Panc1 (cell line): ENCODE measurements at regions not wholly inside any gene's neighbourhood (a gene's known extent, or its start where the extent isn't known, plus 50 kb on each side); places are given as distances from the start of the nearest gene placed in this dataset.

ENCODE experiments used
- ATAC-seq: fragments of 200-7000 bp; cut with Tn5 transposase; 2 replicates; pipeline ENCODE4 v1.9.1; 2020; ENCODE audit warnings: mild to moderate bottlenecking, moderate library complexity
- BruUV-seq: library from RNA; stranded (reverse); fragments of 400-500 nt; replicated peaks from 2 replicates; lab custom pipeline; 2021; lab: Mats Ljungman, UMichigan
- CTCF ChIA-PET: fragments of 300-600 bp; sonication (Branson Sonifier 250); formaldehyde crosslinking; loops from one replicate; lab custom pipeline; 2022; ENCODE audit warnings: antibody characterized with exemption; lab: Charles Lee
- POLR2A ChIA-PET: fragments of 300-600 bp; sonication (Branson Sonifier 250); formaldehyde crosslinking; loops from one replicate; lab custom pipeline; 2022; ENCODE audit warnings: antibody characterized with exemption; lab: Charles Lee
- DNase-seq: peaks from one replicate; pipeline ENCODE4 v3.0.0-alpha.2; 2010; ENCODE audit warnings: low read depth, low spot score
- H3K27ac ChIP-seq: 2 replicates; pipeline ENCODE4 v1.5.1; 2011; ENCODE audit warnings: mild to moderate bottlenecking, low read length, inconsistent platforms
- H3K27me3 ChIP-seq: fragments of 200-500 bp; sonication (Bioruptor generic); 2 replicates; pipeline ENCODE4 v1.6.0; 2014; ENCODE audit warnings: low read length, inconsistent platforms; ENCODE audit not compliant: control insufficient read depth, insufficient read depth
- H3K36me3 ChIP-seq: fragments of 200-500 bp; sonication (Bioruptor generic); 2 replicates; pipeline ENCODE4 v1.5.1; 2014; ENCODE audit warnings: inconsistent platforms, mild to moderate bottlenecking, low read length, moderate library complexity; ENCODE audit not compliant: control insufficient read depth, insufficient read depth
- H3K4me1 ChIP-seq: 2 replicates; pipeline ENCODE4 v1.5.1; 2011; ENCODE audit warnings: inconsistent platforms, mild to moderate bottlenecking, low read length, moderate library complexity; ENCODE audit not compliant: control insufficient read depth, insufficient read depth
- H3K4me3 ChIP-seq, 2 experiments: 2 replicates each; pipeline ENCODE4 v1.5.1; 2011 to 2012; ENCODE audit warnings: low read depth in 2 of 2, low read length in 2 of 2, mild to moderate bottlenecking in 2 of 2, inconsistent platforms in 1 of 2, moderate library complexity in 1 of 2
- H3K9me3 ChIP-seq: fragments of 200-500 bp; sonication (Bioruptor generic); 2 replicates; pipeline ENCODE4 v1.5.1; 2014; ENCODE audit warnings: low read depth, mild to moderate bottlenecking, inconsistent platforms, low read length, moderate library complexity; ENCODE audit not compliant: control insufficient read depth, insufficient read depth
- POLR2AphosphoS5 ChIP-seq: IDR thresholded peaks from 2 replicates; pipeline ENCODE4 v1.6.1; 2012; ENCODE audit warnings: mild to moderate bottlenecking, low read depth, low read length, moderate library complexity
- SIN3A ChIP-seq: IDR thresholded peaks from 2 replicates; pipeline ENCODE4 v1.6.1; 2012; ENCODE audit warnings: low read depth, mild to moderate bottlenecking, low read length, moderate library complexity, borderline replicate concordance; ENCODE audit not compliant: insufficient read depth
- TCF7L2 ChIP-seq: IDR thresholded peaks from 2 replicates; pipeline ENCODE4 v1.6.1; 2011; ENCODE audit warnings: mild to moderate bottlenecking, low read depth, low read length, inconsistent platforms
- in situ Hi-C: cut with HindIII; loops from 2 replicates; pipeline ENCODE4 v1.10.0; 2016; ENCODE audit warnings: low sequenced_read_pairs, low pct_unique_long_range_greater_than_20kb
- intact Hi-C: fragments of 100-400 bp; cut with micrococcal nuclease; formaldehyde crosslinking; loops from one replicate; pipeline ENCODE4 v1.10.0; 2022; ENCODE audit not compliant: unreplicated experiment
- TF ChIP-seq, protein P1 (sequence below): fragments of 450-650 bp; IDR thresholded peaks from 2 replicates; pipeline ENCODE4 v1.5.1; 2017; ENCODE audit warnings: mild to moderate bottlenecking
- TF ChIP-seq, protein P2 (sequence below), 2 experiments: IDR thresholded peaks; 2 replicates each; pipeline ENCODE4 v1.6.1; 2011 to 2012; ENCODE audit warnings: low read depth in 2 of 2, control low read depth in 1 of 2, low read length in 1 of 2, mild to moderate bottlenecking in 1 of 2, moderate library complexity in 1 of 2; ENCODE audit not compliant: insufficient read depth in 1 of 2

DNA sequence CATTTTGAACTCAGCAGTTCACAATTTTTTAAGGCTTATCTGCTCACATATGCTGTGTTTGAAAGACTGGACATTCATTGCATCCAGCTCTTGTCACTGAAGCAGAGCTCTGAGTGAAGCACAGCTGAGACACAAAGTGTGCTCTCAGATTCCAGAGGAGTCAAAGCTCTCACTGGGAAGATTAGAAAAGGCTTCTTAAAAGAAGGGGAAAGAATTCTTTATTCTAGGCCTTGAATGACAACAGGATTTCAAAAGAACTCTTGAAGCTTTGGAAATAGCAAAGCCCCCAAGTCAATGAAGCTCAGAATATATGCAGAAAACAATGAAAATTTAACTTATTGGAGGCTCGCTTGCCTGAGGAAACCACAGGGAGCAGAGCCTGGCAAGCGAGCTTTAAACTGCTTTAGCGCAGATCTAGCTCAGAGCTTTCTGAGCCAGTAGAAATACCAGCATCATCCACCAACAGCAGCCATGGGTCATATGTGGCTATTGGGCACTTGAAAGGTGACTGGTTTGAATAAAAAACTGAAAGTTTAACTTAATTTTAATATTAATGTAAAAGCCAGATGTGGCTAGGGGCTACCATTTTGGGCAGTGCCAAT is 369.7 kb downstream of the OSR1 start:
- Histone ChIP-seq H3K4me3 (no peak overlapping the region), H3K36me3 (no peaks in the 10 kb centered on the region), H3K27me3 (no peaks in the 10 kb centered on the region), H3K9me3 (no peaks in the 10 kb centered on the region), H3K4me1 (no peaks in the 10 kb centered on the region; the same call in 1 of the 2 replicates), H3K27ac (no peak overlapping the region; the same call in 1 of the 2 replicates)
- intact Hi-C loops (no loop called here), in situ Hi-C loops (no loop called here)
- ChIA-PET CTCF (no interaction called here), POLR2A (interaction anchor here (0.6 kb wide), 1 partner anchor 361 kb away, joined by 4 read pairs; no protein-coding TSS in a partner anchor)
- no TSS peak for BruUV-seq
- TF ChIP-seq, protein P1, sequence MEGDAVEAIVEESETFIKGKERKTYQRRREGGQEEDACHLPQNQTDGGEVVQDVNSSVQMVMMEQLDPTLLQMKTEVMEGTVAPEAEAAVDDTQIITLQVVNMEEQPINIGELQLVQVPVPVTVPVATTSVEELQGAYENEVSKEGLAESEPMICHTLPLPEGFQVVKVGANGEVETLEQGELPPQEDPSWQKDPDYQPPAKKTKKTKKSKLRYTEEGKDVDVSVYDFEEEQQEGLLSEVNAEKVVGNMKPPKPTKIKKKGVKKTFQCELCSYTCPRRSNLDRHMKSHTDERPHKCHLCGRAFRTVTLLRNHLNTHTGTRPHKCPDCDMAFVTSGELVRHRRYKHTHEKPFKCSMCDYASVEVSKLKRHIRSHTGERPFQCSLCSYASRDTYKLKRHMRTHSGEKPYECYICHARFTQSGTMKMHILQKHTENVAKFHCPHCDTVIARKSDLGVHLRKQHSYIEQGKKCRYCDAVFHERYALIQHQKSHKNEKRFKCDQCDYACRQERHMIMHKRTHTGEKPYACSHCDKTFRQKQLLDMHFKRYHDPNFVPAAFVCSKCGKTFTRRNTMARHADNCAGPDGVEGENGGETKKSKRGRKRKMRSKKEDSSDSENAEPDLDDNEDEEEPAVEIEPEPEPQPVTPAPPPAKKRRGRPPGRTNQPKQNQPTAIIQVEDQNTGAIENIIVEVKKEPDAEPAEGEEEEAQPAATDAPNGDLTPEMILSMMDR: no peak
- TF ChIP-seq SIN3A (no peak), POLR2AphosphoS5 (no peak), TCF7L2 (no peak)
- TF ChIP-seq, protein P2, sequence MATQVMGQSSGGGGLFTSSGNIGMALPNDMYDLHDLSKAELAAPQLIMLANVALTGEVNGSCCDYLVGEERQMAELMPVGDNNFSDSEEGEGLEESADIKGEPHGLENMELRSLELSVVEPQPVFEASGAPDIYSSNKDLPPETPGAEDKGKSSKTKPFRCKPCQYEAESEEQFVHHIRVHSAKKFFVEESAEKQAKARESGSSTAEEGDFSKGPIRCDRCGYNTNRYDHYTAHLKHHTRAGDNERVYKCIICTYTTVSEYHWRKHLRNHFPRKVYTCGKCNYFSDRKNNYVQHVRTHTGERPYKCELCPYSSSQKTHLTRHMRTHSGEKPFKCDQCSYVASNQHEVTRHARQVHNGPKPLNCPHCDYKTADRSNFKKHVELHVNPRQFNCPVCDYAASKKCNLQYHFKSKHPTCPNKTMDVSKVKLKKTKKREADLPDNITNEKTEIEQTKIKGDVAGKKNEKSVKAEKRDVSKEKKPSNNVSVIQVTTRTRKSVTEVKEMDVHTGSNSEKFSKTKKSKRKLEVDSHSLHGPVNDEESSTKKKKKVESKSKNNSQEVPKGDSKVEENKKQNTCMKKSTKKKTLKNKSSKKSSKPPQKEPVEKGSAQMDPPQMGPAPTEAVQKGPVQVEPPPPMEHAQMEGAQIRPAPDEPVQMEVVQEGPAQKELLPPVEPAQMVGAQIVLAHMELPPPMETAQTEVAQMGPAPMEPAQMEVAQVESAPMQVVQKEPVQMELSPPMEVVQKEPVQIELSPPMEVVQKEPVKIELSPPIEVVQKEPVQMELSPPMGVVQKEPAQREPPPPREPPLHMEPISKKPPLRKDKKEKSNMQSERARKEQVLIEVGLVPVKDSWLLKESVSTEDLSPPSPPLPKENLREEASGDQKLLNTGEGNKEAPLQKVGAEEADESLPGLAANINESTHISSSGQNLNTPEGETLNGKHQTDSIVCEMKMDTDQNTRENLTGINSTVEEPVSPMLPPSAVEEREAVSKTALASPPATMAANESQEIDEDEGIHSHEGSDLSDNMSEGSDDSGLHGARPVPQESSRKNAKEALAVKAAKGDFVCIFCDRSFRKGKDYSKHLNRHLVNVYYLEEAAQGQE (IDR thresholded peaks at IDR 0.05; ENCODE audit: insufficient read depth in 1 of 2, low read depth in 2 of 2, low read length in 1 of 2): no peak
- no peak for ATAC-seq
- DNase-seq: no peak

DNA sequence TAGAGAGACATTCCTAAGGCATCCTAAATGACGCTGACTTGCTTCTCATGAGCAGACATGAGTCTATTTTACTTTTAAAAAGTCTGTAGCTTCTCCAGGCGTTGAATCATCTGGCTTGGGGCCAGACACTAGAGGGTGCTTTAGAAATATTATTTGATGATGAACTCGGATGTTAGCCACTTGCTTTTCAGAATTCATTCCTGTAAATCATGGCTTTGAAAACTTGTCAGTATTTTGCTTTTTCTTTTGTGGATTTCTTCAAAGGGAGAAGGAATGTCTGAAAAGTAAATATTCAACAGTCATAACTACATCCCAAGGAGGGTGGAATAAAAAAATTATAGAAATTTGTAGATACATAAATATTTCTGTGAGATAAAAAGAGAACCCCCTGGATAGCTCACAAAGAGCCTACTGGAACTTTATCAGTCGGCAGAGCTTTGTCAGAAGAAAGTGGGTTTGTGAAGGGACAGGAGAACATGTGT is 370.8 kb downstream of the OSR1 start:
- in situ Hi-C loops (no loop called here), intact Hi-C loops (no loop called here)
- peak; percentile 43 for DNase-seq
- TF ChIP-seq SIN3A (no peak), POLR2AphosphoS5 (no peak), TCF7L2 (no peak)
- TF ChIP-seq, protein P1: no peak; the same call in 1 of the 2 replicates
- TF ChIP-seq, protein P2 (IDR thresholded peaks at IDR 0.05; ENCODE audit: insufficient read depth in 1 of 2, low read depth in 2 of 2, low read length in 1 of 2): no peak
- no peaks in the 10 kb centered on the region for H3K9me3 ChIP-seq
- no peaks in the 10 kb centered on the region for H3K36me3 ChIP-seq
- H3K27me3 ChIP-seq: no peaks in the 10 kb centered on the region
- ChIA-PET POLR2A (no interaction called here), CTCF (no interaction called here)
- no peak overlapping the region for H3K4me3 ChIP-seq
- no TSS peak for BruUV-seq
- no peak for ATAC-seq
- no peak overlapping the region for H3K27ac ChIP-seq
- no peaks in the 10 kb centered on the region; the same call in 1 of the 2 replicates for H3K4me1 ChIP-seq
